Hepatocyte (in vitro differentiated cells): ENCODE measurements at regions not wholly inside any gene's neighbourhood (a gene's known extent, or its start where the extent isn't known, plus 50 kb on each side); places are given as distances from the start of the nearest gene placed in this dataset.

ENCODE experiments used
- CTCF ChIP-seq: fragments of 200-600 bp; sonication (generic); IDR thresholded peaks from 2 replicates; pipeline ENCODE4 v1.5.1; 2016; ENCODE audit warnings: antibody characterized with exemption, mild to moderate bottlenecking; ENCODE audit not compliant: poor library complexity
- EZH2 ChIP-seq: fragments of 200-600 bp; sonication (generic); IDR thresholded peaks from 2 replicates; pipeline ENCODE4 v1.6.1; 2016; ENCODE audit warnings: antibody characterized with exemption, mild to moderate bottlenecking, borderline replicate concordance
- EZH2phosphoT487 ChIP-seq: fragments of 200-600 bp; sonication (generic); IDR thresholded peaks from one replicate; pipeline ENCODE4 v1.6.1; 2018; ENCODE audit warnings: antibody characterized with exemption, mild to moderate bottlenecking, low read depth, moderate library complexity; ENCODE audit not compliant: unreplicated experiment, severe bottlenecking

GRCh38 chr4:17165286-17165685 is 266.8 kb upstream of the LDB2 start:
- no peak for TF ChIP-seq CTCF
- TF ChIP-seq EZH2phosphoT487: no peak
- TF ChIP-seq EZH2: no peak
